Hepatocyte (in vitro differentiated cells): ENCODE measurements at regions not wholly inside any gene's neighbourhood (a gene's known extent, or its start where the extent isn't known, plus 50 kb on each side); places are given as distances from the start of the nearest gene placed in this dataset.
"Not testable (repeated sequence)": the region's sequence is repeated elsewhere in the genome, so short reads cannot be mapped to it uniquely, and the experiment has no call there.

Experiments
- DNase-seq: peaks from one replicate; pipeline ENCODE4 v3.0.0-alpha.2; 2016; ENCODE audit warnings: low spot score
- H2AFZ ChIP-seq: fragments of 200-600 bp; sonication (generic); 2 replicates; pipeline ENCODE4 v1.6.0; 2016; ENCODE audit warnings: antibody characterized with exemption, mild to moderate bottlenecking
- H3K27ac ChIP-seq: fragments of 200-600 bp; sonication (generic); 2 replicates; pipeline ENCODE4 v1.5.1; 2016; ENCODE audit warnings: mild to moderate bottlenecking
- H3K27me3 ChIP-seq: fragments of 200-600 bp; sonication (generic); 2 replicates; pipeline ENCODE4 v1.6.1; 2016
- H3K36me3 ChIP-seq: fragments of 200-600 bp; sonication (generic); replicated peaks from 2 replicates; pipeline ENCODE4 v1.5.1; 2016; ENCODE audit warnings: low read depth; ENCODE audit not compliant: insufficient read depth
- H3K4me1 ChIP-seq: fragments of 200-600 bp; sonication (generic); 2 replicates; pipeline ENCODE4 v1.5.1; 2016; ENCODE audit warnings: mild to moderate bottlenecking, moderate library complexity; ENCODE audit not compliant: insufficient read depth
- H3K4me2 ChIP-seq: fragments of 200-600 bp; sonication (generic); 2 replicates; pipeline ENCODE4 v1.6.0; 2016
- H3K4me3 ChIP-seq: fragments of 200-600 bp; sonication (generic); 2 replicates; pipeline ENCODE4 v1.5.1; 2016; ENCODE audit warnings: mild to moderate bottlenecking
- H3K79me2 ChIP-seq: fragments of 200-600 bp; sonication (generic); 2 replicates; pipeline ENCODE4 v1.6.0; 2017; ENCODE audit warnings: mild to moderate bottlenecking
- H3K9me2 ChIP-seq: fragments of 200-600 bp; sonication (generic); replicated peaks from 2 replicates; pipeline ENCODE4 v1.6.0; 2017; ENCODE audit warnings: mild to moderate bottlenecking; ENCODE audit not compliant: insufficient read depth
- H3K9me3 ChIP-seq: fragments of 200-600 bp; sonication (generic); 2 replicates; pipeline ENCODE4 v1.5.1; 2016; ENCODE audit warnings: low read depth, mild to moderate bottlenecking
- H4K20me1 ChIP-seq: fragments of 200-600 bp; sonication (generic); 2 replicates; pipeline ENCODE4 v1.6.0; 2016; ENCODE audit warnings: mild to moderate bottlenecking; ENCODE audit not compliant: insufficient read depth, poor library complexity, severe bottlenecking
- EZH2 ChIP-seq: fragments of 200-600 bp; sonication (generic); IDR thresholded peaks from 2 replicates; pipeline ENCODE4 v1.6.1; 2016; ENCODE audit warnings: antibody characterized with exemption, mild to moderate bottlenecking, borderline replicate concordance
- EZH2phosphoT487 ChIP-seq: fragments of 200-600 bp; sonication (generic); IDR thresholded peaks from one replicate; pipeline ENCODE4 v1.6.1; 2018; ENCODE audit warnings: antibody characterized with exemption, mild to moderate bottlenecking, low read depth, moderate library complexity; ENCODE audit not compliant: unreplicated experiment, severe bottlenecking
- WGBS: methylation state at CpG from one replicate; pipeline ENCODE4 v1.1.6; 2016; ENCODE audit warnings: low lambda C conversion rate; ENCODE audit errors: missing lambda C conversion rate; 5-methylcytosine and 5-hydroxymethylcytosine counted together
- TF ChIP-seq, protein P1 (sequence below): fragments of 200-600 bp; sonication (generic); IDR thresholded peaks from 2 replicates; pipeline ENCODE4 v1.5.1; 2016; ENCODE audit warnings: antibody characterized with exemption, mild to moderate bottlenecking; ENCODE audit not compliant: poor library complexity

DNA sequence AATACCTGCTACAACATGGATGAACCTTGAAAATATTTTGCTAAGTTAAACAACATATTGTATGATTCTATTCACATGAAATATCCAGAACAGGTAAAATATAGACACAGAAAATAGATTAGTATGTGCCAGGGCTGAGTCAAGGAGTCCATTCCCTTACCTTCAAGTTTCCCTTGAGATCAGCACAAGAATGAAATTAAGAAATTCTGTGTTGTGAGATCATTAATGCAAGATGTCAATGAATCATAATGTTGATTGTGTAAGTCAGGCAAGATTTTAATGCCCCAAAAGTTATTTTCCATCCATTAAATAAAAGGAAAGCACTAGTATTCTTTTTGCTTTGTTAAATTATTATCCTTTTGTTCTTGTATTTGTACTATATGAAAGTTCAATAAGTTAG is 139.4 kb downstream of the MRPL39 start:
- no peak overlapping the region for H3K27ac ChIP-seq
- no peaks in the 10 kb centered on the region for H3K79me2 ChIP-seq
- no peaks in the 10 kb centered on the region for H3K36me3 ChIP-seq
- H4K20me1 ChIP-seq, result no peaks in the 10 kb centered on the region
- H3K9me3 ChIP-seq, result no peaks in the 10 kb centered on the region
- H2AFZ ChIP-seq, result no peak overlapping the region
- no peaks in the 10 kb centered on the region for H3K4me1 ChIP-seq
- no peak overlapping the region for H3K4me2 ChIP-seq
- no peak for TF ChIP-seq EZH2
- TF ChIP-seq EZH2phosphoT487, result no peak
- TF ChIP-seq, protein P1, sequence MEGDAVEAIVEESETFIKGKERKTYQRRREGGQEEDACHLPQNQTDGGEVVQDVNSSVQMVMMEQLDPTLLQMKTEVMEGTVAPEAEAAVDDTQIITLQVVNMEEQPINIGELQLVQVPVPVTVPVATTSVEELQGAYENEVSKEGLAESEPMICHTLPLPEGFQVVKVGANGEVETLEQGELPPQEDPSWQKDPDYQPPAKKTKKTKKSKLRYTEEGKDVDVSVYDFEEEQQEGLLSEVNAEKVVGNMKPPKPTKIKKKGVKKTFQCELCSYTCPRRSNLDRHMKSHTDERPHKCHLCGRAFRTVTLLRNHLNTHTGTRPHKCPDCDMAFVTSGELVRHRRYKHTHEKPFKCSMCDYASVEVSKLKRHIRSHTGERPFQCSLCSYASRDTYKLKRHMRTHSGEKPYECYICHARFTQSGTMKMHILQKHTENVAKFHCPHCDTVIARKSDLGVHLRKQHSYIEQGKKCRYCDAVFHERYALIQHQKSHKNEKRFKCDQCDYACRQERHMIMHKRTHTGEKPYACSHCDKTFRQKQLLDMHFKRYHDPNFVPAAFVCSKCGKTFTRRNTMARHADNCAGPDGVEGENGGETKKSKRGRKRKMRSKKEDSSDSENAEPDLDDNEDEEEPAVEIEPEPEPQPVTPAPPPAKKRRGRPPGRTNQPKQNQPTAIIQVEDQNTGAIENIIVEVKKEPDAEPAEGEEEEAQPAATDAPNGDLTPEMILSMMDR, result no peak
- no peak for DNase-seq
- no peaks in the 10 kb centered on the region for H3K27me3 ChIP-seq
- no peak overlapping the region for H3K4me3 ChIP-seq
- no peaks in the 10 kb centered on the region for H3K9me2 ChIP-seq

DNA sequence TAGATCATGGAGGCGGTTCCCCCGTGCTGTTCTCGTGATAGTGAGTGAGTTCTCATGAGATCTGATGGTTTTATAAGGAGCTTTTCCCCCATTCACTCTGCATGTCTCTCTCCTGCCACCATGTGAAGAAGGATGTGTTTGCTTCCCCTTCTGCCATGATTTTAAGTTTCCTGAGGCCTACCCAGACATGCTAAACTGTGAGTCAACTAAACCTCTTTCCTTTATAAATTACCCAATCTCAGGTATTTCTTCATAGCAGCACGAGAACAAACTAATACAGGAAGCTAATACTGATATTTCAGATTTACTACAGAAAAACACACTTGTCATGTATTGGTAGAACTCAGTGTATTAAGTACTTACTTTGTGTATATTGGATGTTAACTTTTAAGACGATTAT is 140.2 kb downstream of the MRPL39 start:
- not testable (repeated sequence) for H2AFZ ChIP-seq

DNA sequence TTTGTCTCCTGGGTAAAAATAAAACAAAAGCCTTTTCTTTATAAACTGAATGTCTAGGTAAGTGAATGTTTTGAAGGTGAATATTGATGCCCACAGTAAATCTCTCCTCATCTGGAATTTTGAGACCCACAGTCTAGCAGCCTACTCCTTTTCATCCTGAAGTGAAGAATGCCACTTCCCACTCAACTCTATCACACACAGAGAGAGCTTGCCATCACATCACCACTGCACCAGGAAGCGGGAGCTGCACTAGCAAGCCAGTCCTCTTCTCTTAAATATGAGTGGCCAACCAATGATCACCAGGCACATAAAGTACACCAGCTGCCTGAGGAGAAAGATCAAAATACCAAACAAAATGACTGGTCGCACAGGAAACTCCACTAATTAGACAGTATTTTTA is 140.8 kb downstream of the MRPL39 start:
- WGBS, result 86% methylated on average over 2 of the region's 2 CpGs
- Histone ChIP-seq H3K79me2 (no peaks in the 10 kb centered on the region), H3K9me3 (no peaks in the 10 kb centered on the region), H3K4me2 (no peak overlapping the region), H3K27me3 (no peaks in the 10 kb centered on the region), H3K9me2 (no peaks in the 10 kb centered on the region), H3K36me3 (no peaks in the 10 kb centered on the region), H3K4me3 (no peak overlapping the region), H4K20me1 (no peaks in the 10 kb centered on the region), H3K4me1 (no peaks in the 10 kb centered on the region), H2AFZ (no peak overlapping the region), H3K27ac (no peak overlapping the region)
- no peak for DNase-seq
- TF ChIP-seq, protein P1, result no peak
- no peak for TF ChIP-seq EZH2
- no peak for TF ChIP-seq EZH2phosphoT487

More for the DNA sequence above, 140.2 kb downstream of the MRPL39 start:
- not testable (repeated sequence) for H3K4me2 ChIP-seq, H3K27ac ChIP-seq, H3K9me3 ChIP-seq, DNase-seq, H3K27me3 ChIP-seq, H3K79me2 ChIP-seq, H3K36me3 ChIP-seq, H3K4me1 ChIP-seq, H3K9me2 ChIP-seq, H4K20me1 ChIP-seq, H3K4me3 ChIP-seq
- WGBS, result 79% methylated on average over 5 of the region's 5 CpGs

DNA sequence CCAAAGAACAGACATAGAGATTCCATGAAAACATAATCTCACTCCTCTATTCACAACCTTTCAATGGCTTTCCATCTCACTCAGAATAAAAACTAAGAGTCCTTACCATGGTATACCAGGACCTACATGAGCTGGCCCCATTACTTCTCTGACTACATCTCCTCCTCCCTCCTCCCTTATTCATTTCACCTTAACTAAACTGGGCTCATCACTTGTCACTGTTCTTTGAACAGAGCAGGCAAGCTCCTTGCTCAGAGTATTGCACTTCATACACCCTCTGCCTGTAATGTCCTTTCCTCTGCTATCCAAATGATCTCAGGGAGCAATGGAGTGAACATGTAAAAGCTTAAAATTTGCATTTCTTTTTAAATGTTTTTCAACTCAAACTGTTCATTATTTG is 142.0 kb downstream of the MRPL39 start:
- no peaks in the 10 kb centered on the region for H3K79me2 ChIP-seq
- TF ChIP-seq EZH2 (no peak), EZH2phosphoT487 (no peak)
- TF ChIP-seq, protein P1, result no peak
- H3K4me2 ChIP-seq, result no peak overlapping the region
- H3K9me3 ChIP-seq, result no peaks in the 10 kb centered on the region
- no peaks in the 10 kb centered on the region for H3K4me1 ChIP-seq
- no peak for DNase-seq
- H3K9me2 ChIP-seq, result no peaks in the 10 kb centered on the region
- H3K27ac ChIP-seq, result no peak overlapping the region
- no peaks in the 10 kb centered on the region for H4K20me1 ChIP-seq
- H2AFZ ChIP-seq, result no peak overlapping the region
- no peaks in the 10 kb centered on the region for H3K36me3 ChIP-seq
- no peaks in the 10 kb centered on the region for H3K27me3 ChIP-seq
- H3K4me3 ChIP-seq, result no peak overlapping the region
